IPS DF 19.7 (cell line): ENCODE measurements at regions not wholly inside any gene's neighbourhood (a gene's known extent, or its start where the extent isn't known, plus 50 kb on each side); places are given as distances from the start of the nearest gene placed in this dataset.
"Not testable (repeated sequence)": the region's sequence is repeated elsewhere in the genome, so short reads cannot be mapped to it uniquely, and the experiment has no call there.

Experiments
- DNase-seq: peaks from one replicate; pipeline ENCODE4 v3.0.0-alpha.2; 2013; ENCODE audit warnings: low read depth, low spot score

DNA sequence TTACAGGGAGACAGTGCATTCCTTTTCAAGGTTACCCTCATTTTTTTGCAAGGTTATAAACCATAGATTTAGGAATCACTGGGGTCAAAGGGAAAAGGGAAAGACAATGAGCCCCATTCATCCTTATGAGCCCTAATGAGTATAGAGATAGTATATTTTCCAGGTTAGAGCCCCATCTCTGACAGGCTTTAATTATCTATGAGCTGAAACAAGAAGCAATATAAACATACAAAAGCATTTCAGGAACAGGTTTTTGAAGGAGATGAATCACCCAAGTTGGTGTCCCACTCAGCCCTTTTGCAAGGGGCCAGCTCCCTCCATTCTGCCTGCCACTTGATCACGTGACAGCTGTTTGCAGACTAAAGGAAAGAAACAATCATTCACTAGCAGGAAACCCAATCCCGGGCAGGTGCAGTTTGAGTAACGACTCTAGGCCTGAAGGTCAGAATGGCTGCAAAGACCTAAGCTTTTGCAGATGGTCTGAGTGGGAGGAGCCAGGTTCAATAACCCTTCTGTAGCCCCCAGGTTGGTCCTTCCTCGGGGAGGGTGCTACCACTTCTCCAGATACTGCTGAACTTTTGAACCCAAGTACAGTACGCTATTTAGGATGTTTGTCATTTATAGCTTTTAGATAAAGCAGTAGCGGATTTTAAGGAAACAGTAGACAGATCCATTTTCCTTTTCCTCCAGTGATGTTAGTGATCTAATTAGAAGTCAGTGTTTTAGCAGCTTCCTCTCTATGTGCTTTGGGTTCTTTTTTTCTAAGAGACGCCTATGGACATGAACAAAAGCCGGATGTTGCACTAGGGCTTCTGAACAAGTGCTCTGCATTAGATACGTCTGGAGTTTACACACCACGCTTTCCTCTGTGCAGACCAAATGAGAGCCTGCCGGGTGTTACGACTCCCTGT lies 253.2 kb downstream of the SOX4 start:
- peak; percentile 20 for DNase-seq

- no peak for DNase-seq
Measured at GRCh38 chr6:21847711-21848480, 254.3 kb downstream of the SOX4 start.

DNA sequence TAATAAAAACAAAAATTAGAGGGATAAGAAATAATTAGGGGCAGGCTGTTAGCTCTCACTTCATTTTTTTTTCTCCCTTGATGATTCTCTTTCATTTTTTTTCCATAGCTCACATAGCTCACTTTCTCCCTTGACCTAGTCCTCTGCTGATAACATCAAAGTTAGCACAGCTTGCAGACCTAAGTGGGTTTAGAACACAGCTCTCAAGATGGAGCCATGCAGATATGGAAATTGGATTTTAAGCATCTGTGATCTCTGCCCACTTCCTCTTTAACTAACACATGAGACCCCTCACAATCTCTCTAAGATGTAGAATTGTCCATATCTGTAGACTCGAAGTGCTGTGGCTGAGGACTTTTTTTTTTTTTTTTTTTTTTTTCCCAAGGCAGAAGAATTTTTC lies 257.1 kb downstream of the SOX4 start:
- no peak for DNase-seq

DNA sequence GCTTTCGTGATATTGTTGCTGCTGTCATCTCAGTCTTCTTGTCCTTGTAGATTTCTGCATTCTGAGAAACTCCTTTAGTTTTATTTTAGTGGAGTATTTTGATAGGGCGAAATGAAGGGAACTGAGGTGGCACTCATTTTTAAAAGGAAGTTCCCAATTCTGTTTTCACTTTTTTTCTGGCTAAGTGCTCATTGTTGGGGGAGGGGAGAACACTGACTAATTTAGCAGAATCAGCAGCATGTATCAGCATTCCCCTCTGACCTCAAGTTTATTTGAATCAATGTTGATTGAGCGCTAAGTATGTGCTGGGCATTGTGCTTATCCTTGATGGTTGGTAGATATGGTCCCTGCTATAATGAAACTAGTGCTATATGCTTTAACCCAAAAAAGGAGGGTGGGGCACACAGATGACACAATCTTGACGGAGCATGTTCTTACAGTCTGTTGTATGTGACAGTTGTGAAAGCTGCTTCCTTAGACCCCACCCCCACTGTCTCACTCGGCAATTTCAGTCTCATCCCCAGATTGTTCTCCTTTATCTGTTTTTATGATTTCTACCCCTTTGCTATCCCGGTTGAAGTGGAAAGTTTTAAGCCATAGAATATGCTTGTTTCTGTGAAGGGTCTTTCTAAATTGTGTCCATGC lies 262.4 kb downstream of the SOX4 start:
- no peak for DNase-seq

- no peak for DNase-seq
Measured at GRCh38 chr6:21856456-21856825, 262.9 kb downstream of the SOX4 start.

DNA sequence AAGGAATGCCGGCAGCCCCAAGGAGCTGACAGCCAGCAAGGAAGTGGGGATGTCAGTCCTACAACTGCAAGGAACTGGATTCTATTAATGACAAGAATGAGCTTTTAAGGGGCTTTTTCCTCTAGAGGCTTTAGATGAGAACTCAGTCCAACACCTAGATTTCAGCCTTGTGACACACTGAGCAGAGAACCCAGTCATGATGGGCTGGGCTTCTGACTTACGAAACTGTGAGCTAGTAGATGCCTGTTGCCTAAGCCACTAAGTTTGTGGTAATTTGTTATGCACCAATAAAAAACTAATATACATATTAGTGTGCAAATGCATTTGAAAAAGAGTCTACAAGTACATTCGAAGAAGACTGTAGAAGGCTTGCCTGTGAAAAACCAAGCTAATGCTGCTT lies 263.3 kb downstream of the SOX4 start:
- DNase-seq = no peak

- no peak for DNase-seq
Measured at GRCh38 chr6:21858076-21858475, 264.5 kb downstream of the SOX4 start.

DNA sequence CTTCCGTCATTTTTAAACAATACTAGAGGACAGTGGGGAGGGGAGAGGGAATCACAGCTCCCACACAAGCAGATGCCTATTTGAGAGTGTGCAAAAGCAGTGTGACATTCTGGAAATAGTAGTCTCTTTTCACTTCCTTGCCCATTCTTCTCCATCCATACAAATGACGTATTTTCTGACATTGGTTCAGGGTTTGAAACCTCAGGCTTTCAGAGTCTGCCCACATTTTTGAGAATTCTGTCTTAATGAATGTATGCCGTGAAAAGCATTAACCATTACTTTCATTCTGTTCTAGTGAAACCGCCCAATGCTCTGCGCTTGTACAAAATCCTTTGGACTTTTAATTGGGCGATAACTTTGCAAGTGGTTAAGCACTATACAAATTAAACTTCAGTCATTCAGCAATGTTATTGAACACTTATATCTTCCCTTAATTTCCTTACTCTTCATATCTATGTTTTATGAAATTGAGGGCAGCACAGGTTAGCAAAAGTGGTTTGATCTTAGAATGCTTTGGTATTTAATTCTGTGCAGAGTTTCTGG lies 265.7 kb downstream of the SOX4 start:
- no peak for DNase-seq

DNA sequence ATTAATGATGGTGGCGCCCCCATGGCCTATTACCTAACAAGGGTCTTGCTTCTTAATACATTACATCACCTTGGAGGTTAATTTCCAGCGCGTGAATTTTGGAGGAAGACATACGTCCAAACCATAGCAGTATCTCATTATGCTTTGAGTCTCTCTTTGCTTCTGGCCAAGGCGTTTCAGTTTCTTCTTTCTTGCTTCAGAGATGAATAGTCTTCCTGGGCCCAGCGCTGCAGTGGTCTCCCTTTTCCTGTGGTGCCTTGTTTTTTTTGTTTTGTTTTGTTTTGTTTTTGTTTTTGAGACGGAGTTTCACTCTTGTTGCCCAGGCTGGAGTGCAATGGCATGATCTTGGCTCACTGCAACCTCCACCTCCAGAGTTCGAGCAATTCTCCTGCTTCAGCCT lies 268.4 kb downstream of the SOX4 start:
- no peak for DNase-seq

DNA sequence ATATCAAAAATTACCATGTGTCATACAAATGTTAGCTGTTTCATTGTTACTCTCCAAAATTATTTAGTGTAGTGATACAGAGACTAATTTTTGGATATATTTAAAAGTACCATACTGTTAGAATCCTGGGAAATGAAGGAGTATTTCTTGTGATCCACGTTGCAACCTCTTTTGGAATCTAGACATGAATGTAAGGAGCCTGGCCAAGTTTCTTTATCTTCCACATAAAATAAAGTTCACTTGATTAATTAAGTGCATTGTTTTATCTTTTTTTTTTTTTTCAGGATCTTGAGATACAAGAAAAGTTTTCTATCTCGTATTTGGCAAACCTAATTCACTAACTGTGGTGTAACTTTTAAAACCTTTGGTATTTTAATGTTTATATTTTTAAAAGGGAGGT lies 270.7 kb downstream of the SOX4 start:
- no peak for DNase-seq

DNA sequence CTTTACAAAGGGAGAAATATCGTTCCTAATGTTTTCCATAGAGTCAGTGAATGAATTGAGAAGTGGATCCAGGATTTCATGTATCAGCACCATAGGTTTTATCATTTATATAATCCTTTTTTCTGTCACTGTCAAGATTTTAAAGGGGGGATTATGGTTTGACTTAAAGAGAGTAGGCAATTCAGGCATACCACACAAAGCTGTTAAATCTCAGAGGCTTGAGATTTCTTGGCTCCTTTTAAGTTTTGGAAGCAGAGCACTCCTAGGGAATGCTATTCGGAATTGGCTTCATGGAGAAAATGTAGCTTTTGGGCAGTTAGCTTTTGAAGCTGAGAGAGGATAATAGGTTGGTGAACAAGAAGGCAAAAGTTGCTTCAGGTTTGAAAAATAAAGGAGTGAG lies 274.7 kb downstream of the SOX4 start:
- no peak for DNase-seq

GRCh38 chr6:21869085-21869771 lies 275.7 kb downstream of the SOX4 start:
- no peak for DNase-seq

GRCh38 chr6:21870076-21870730 lies 276.7 kb downstream of the SOX4 start:
- no peak for DNase-seq

DNA sequence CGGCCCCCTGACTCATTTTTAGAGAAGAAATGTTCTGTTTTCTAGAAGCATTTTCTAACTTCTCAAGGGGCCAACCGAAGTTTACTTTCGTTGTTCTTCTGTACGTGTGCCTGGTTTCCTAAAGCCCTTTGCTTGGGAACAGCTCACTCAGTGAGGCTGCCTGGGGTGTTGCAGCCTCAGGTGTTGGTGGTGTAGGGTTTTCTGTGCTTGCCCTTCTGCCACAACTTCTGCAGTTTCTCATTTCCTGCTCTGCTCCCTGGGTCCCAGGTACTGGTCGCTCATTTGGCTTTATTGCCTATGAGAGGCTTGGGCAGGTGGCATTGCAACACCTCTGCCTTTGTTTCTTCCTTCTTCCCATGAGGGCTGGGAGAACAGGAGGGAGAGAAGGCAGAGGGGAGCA lies 278.3 kb downstream of the SOX4 start:
- DNase-seq = no peak

DNA sequence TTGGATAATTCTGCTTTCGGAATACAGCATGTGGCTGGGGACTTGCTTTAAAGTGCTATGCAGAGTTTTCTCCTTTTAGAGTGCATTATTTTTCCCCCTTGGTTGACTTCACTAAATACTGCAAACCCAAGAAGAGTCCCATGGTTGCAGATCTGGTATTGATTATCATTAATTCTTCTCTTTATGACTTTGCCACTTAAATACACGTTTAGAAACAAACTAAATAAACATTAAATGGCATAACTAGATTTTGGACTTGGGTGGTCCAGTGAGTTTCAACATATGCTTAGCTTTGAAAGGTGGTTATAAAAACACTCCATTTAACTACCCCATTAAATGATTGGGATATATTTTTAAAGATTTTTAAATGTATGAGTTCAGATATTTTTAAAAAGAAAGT lies 279.2 kb downstream of the SOX4 start:
- no peak for DNase-seq

DNA sequence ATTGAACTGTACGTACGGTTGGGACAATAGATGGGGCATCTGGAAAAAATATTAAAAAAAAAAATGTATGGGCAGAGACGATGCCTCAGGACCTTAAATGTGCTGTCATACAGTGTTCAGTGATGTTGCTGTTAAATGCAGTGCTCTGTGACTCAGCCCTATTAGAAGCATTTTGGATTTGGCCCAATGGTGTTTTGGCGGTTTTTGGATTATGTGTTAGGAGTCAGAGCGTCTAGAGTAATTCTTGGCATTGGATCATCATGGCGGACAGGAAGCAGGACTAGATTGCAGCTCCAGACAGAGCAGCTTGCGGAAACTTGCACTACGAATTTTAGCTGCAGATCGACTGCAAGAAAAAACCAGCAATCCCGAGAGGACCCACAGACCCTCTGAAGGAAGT lies 280.0 kb downstream of the SOX4 start:
- no peak for DNase-seq

GRCh38 chr6:21874372-21874771 lies 280.8 kb downstream of the SOX4 start:
- no peak for DNase-seq

GRCh38 chr6:21877037-21877436 lies 283.5 kb downstream of the SOX4 start:
- DNase-seq = not testable (repeated sequence)

DNA sequence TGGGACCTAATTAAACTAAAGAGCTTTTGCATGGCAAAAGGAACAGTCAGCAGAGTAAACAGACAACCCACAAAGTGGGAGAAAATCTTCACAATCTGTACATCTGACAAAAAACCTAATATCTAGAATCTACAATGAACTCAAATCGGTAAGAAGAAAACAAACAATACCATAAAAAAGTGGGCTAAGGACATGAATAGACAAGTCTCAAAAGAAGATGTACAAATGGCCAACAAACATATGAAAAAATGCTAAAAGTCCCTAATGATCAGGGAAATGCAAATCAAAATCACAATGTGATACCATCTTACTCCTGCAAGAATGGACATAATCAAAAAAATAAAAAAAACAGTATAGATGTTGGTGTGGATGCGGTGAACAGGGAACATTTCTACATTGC lies 286.7 kb downstream of the SOX4 start:
- DNase-seq = not testable (repeated sequence)

DNA sequence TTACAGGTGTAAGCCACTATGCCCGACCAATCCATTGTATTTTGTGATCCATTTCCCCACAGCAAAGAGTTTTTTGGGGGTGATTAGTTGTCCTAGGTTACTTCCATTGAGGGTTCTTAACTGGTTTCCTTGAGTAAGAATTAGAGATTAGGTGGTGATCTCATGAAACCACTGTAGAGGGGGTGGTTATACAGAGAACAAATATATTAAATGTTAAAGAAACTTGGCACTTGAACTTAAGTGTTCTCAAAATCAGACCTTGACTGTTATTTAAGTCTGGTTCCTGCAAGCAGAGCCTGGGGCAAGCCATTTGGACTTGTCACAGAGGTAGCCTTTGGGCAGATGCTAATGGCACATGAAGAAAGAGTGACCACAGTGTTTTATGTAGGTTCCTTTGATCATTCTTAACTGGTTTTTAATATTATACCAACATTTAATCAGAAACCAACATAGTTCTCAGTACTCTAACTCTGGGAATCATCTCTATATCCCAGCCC lies 288.5 kb downstream of the SOX4 start:
- no peak for DNase-seq
